Endodermal cell (in vitro differentiated cells): ENCODE measurements at regions not wholly inside any gene's neighbourhood (a gene's known extent, or its start where the extent isn't known, plus 50 kb on each side); places are given as distances from the start of the nearest gene placed in this dataset.

Experiments used
- DNase-seq: peaks from one replicate; pipeline ENCODE4 v3.0.0-alpha.2; 2017
- H3K27ac ChIP-seq: 2 replicates; pipeline ENCODE4 v1.5.1; 2013; ENCODE audit warnings: mild to moderate bottlenecking, low read depth, low read length, moderate library complexity
- H3K27me3 ChIP-seq: 2 replicates; pipeline ENCODE4 v1.6.1; 2013; ENCODE audit warnings: mild to moderate bottlenecking, low read length, moderate library complexity; ENCODE audit not compliant: insufficient read depth, control insufficient read depth, poor library complexity, severe bottlenecking
- H3K36me3 ChIP-seq: 2 replicates; pipeline ENCODE4 v1.7.0; 2013; ENCODE audit warnings: mild to moderate bottlenecking, low read length, moderate library complexity; ENCODE audit not compliant: control insufficient read depth, insufficient read depth
- H3K4me1 ChIP-seq: one replicate; pipeline ENCODE4 v1.7.0; 2013; ENCODE audit warnings: low read length; ENCODE audit not compliant: control insufficient read depth, insufficient read depth
- H3K4me3 ChIP-seq: 2 replicates; pipeline ENCODE4 v1.5.1; 2013; ENCODE audit warnings: mild to moderate bottlenecking, low read length, moderate library complexity
- H3K9ac ChIP-seq: 2 replicates; pipeline ENCODE4 v1.6.1; 2013; ENCODE audit warnings: mild to moderate bottlenecking, low read length, moderate library complexity; ENCODE audit not compliant: poor library complexity, severe bottlenecking; ENCODE audit errors: extremely low read depth
- H3K9me3 ChIP-seq: 2 replicates; pipeline ENCODE4 v1.6.1; 2013; ENCODE audit warnings: mild to moderate bottlenecking, low read length, moderate library complexity; ENCODE audit not compliant: control insufficient read depth
- H3K27ac Mint-ChIP-seq: 2 replicates; pipeline ENCODE4 v1.8.0; 2020; ENCODE audit warnings: mixed read lengths
- H3K27me3 Mint-ChIP-seq: 2 replicates; pipeline ENCODE4 v1.8.0; 2021; ENCODE audit warnings: mild to moderate bottlenecking, mixed read lengths; ENCODE audit not compliant: insufficient read depth
- H3K36me3 Mint-ChIP-seq: 2 replicates; pipeline ENCODE4 v1.8.0; 2020; ENCODE audit warnings: low read depth, mixed read lengths
- H3K4me1 Mint-ChIP-seq: 2 replicates; pipeline ENCODE4 v1.8.0; 2020; ENCODE audit warnings: mixed read lengths
- H3K4me3 Mint-ChIP-seq: 2 replicates; pipeline ENCODE4 v1.8.0; 2020; ENCODE audit warnings: mild to moderate bottlenecking, moderate library complexity, mixed read lengths
- H3K9me3 Mint-ChIP-seq: 2 replicates; pipeline ENCODE4 v1.8.0; 2020; ENCODE audit warnings: mild to moderate bottlenecking, mixed read lengths
- CTCF ChIP-seq: fragments of 200-600 bp; sonication (generic); conservative IDR thresholded peaks from 2 replicates; pipeline ENCODE4 v1.5.0; 2021; ENCODE audit warnings: antibody characterized with exemption, mild to moderate bottlenecking
- WGBS, 2 experiments: methylation state at CpG; one replicate each; pipeline versions ENCODE4 v1.1.5 to v1.1.7; 2013; ENCODE audit warnings: missing lambda C conversion rate in 2 of 2, mixed read lengths in 1 of 2; ENCODE audit not compliant: insufficient coverage in 1 of 2, insufficient read length in 1 of 2; 5-methylcytosine and 5-hydroxymethylcytosine counted together

GRCh38 chr5:176151281-176151680, 86.9 kb upstream of the SIMC1 start:
- Mint-ChIP-seq H3K27ac (peak overlapping the region; percentile 94), H3K27me3 (peaks cover 13% of the 10 kb centered on the region), H3K36me3 (peaks cover 4% of the 10 kb centered on the region), H3K9me3 (no peaks in the 10 kb centered on the region), H3K4me3 (no peak overlapping the region), H3K4me1 (peaks cover 29% of the 10 kb centered on the region)
- Histone ChIP-seq H3K9ac (no peak overlapping the region), H3K9me3 (no peaks in the 10 kb centered on the region), H3K27me3 (no peaks in the 10 kb centered on the region), H3K4me3 (no peak overlapping the region), H3K36me3 (peaks cover 15% of the 10 kb centered on the region), H3K4me1 (peaks cover 15% of the 10 kb centered on the region), H3K27ac (peak overlapping the region; percentile 39)
- DNase-seq = no peak
- 80 to 89% methylated on average over 7 to 9 of the region's 9 CpGs for WGBS, 2 experiments
- no peak for TF ChIP-seq CTCF

GRCh38 chr5:176152191-176152929, 85.9 kb upstream of the SIMC1 start:
- Histone ChIP-seq H3K4me3 (peak overlapping the region; percentile 51), H3K36me3 (peaks cover 5% of the 10 kb centered on the region), H3K9me3 (no peaks in the 10 kb centered on the region), H3K27ac (peak overlapping the region; percentile 39), H3K9ac (peak overlapping the region; percentile 34), H3K4me1 (peaks cover 15% of the 10 kb centered on the region), H3K27me3 (no peaks in the 10 kb centered on the region)
- Mint-ChIP-seq H3K4me1 (peaks cover 29% of the 10 kb centered on the region), H3K36me3 (peaks cover 5% of the 10 kb centered on the region), H3K9me3 (no peaks in the 10 kb centered on the region), H3K4me3 (peak overlapping the region; percentile 34), H3K27me3 (peaks cover 5% of the 10 kb centered on the region), H3K27ac (peak overlapping the region; percentile 94)
- WGBS, 2 experiments = 23 to 28% methylated on average over 5 to 13 of the region's 13 CpGs
- peak; percentile 86 for DNase-seq
- no peak for TF ChIP-seq CTCF

DNA sequence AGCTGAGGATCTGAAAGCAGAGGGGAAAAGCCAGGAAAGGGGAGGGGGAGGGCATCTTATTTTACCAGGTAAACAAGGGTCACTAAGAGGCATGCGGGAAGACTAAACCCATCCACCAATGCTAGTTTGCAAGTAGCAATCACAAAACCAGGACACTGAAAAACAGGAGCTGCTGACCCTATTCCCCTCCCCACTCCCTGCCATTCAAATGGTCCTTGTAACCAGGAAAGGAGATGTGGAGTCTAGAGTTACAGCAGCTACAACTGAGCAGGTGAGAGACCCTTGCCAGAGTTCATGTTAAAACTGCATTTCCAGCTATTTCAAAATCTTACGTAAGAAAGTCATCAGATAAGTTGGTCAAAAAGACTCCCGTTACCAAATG, 85.3 kb upstream of the SIMC1 start:
- Mint-ChIP-seq H3K4me3 (peak overlapping the region; percentile 34), H3K36me3 (peaks cover 8% of the 10 kb centered on the region), H3K9me3 (no peaks in the 10 kb centered on the region), H3K4me1 (peaks cover 29% of the 10 kb centered on the region), H3K27me3 (peaks cover 5% of the 10 kb centered on the region), H3K27ac (peak overlapping the region; percentile 94)
- H3K36me3 ChIP-seq = peaks cover 4% of the 10 kb centered on the region
- 65 to 69% methylated on average over 3 of the region's 3 CpGs for WGBS, 2 experiments
- peak overlapping the region; percentile 34 for H3K9ac ChIP-seq
- DNase-seq = no peak
- peak overlapping the region; percentile 51 for H3K4me3 ChIP-seq
- no peaks in the 10 kb centered on the region for H3K27me3 ChIP-seq
- H3K4me1 ChIP-seq = peaks cover 15% of the 10 kb centered on the region
- H3K9me3 ChIP-seq = no peaks in the 10 kb centered on the region
- no peak for TF ChIP-seq CTCF
- no peak overlapping the region for H3K27ac ChIP-seq
